Colonic mucosa (tissue), 4 donors: ENCODE measurements at regions not wholly inside any gene's neighbourhood (a gene's known extent, or its start where the extent isn't known, plus 50 kb on each side); places are given as distances from the start of the nearest gene placed in this dataset.

ENCODE experiments used
- DNase-seq: peaks from one replicate; pipeline ENCODE4 v3.0.0-alpha.2; 2020
- H3K27ac ChIP-seq: fragments of 200-600 bp; one replicate; pipeline ENCODE4 v1.8.0; 2021
- H3K27me3 ChIP-seq: fragments of 200-600 bp; one replicate; pipeline ENCODE4 v1.8.0; 2021
- H3K36me3 ChIP-seq: fragments of 200-600 bp; one replicate; pipeline ENCODE4 v1.8.0; 2021
- H3K4me1 ChIP-seq: fragments of 200-600 bp; one replicate; pipeline ENCODE4 v1.8.0; 2021; ENCODE audit warnings: mild to moderate bottlenecking
- H3K4me3 ChIP-seq: fragments of 200-600 bp; one replicate; pipeline ENCODE4 v1.8.0; 2021
- H3K9ac ChIP-seq, 2 donors: one replicate each; pipeline ENCODE4 v1.7.0; 2013; ENCODE audit warnings: control low read depth in 2 of 2, low read depth in 2 of 2, low read length in 2 of 2
- H3K9me3 ChIP-seq: fragments of 200-600 bp; one replicate; pipeline ENCODE4 v1.8.0; 2021
- CTCF ChIP-seq: fragments of 200-600 bp; IDR thresholded peaks from one replicate; pipeline ENCODE4 v1.8.0; 2022; ENCODE audit warnings: antibody characterized with exemption, mild to moderate bottlenecking
- intact Hi-C: fragments of 100-400 bp; cut with DNase I; formaldehyde crosslinking; loops from one replicate; pipeline ENCODE4 v1.14.1; 2022
- donor health status: healthy.
- donor health status: DM: no; HTN: no; CAD: no.
- donor health status: DM: no; HTN: no; CAD: no.

GRCh38 chr6:164917211-164917610 is 392.2 kb downstream of the C6orf118 start:
- no peak for DNase-seq
- Histone ChIP-seq H3K27me3 (no peaks in the 10 kb centered on the region), H3K4me1 (no peaks in the 10 kb centered on the region), H3K9me3 (no peaks in the 10 kb centered on the region), H3K4me3 (no peak overlapping the region), H3K27ac (no peak overlapping the region), H3K9ac (no peak overlapping the region), H3K36me3 (no peaks in the 10 kb centered on the region)
- TF ChIP-seq CTCF, result no peak
- intact Hi-C loops, result no loop called here

GRCh38 chr6:164916087-164916486 is 393.3 kb downstream of the C6orf118 start:
- Histone ChIP-seq H3K27ac (no peak overlapping the region), H3K4me3 (no peak overlapping the region), H3K4me1 (no peaks in the 10 kb centered on the region), H3K9ac (no peak overlapping the region), H3K9me3 (no peaks in the 10 kb centered on the region), H3K27me3 (no peaks in the 10 kb centered on the region), H3K36me3 (no peaks in the 10 kb centered on the region)
- intact Hi-C loops, result no loop called here
- DNase-seq, result no peak
- TF ChIP-seq CTCF, result no peak

- TF ChIP-seq CTCF, result no peak
- no peak overlapping the region for H3K27ac ChIP-seq
- no peak overlapping the region for H3K4me3 ChIP-seq
- H3K9ac ChIP-seq, result no peak overlapping the region
- no peaks in the 10 kb centered on the region for H3K4me1 ChIP-seq
- no peaks in the 10 kb centered on the region for H3K9me3 ChIP-seq
- no peak for DNase-seq
- no peaks in the 10 kb centered on the region for H3K27me3 ChIP-seq
- no peaks in the 10 kb centered on the region for H3K36me3 ChIP-seq
- intact Hi-C loops, result no loop called here
Measured at GRCh38 chr6:164911873-164912580, 397.4 kb downstream of the C6orf118 start.

GRCh38 chr6:164911151-164911550 is 398.3 kb downstream of the C6orf118 start:
- no peaks in the 10 kb centered on the region for H3K27me3 ChIP-seq
- no peaks in the 10 kb centered on the region for H3K4me1 ChIP-seq
- no peak overlapping the region for H3K9ac ChIP-seq
- H3K36me3 ChIP-seq, result no peaks in the 10 kb centered on the region
- intact Hi-C loops, result no loop called here
- no peak overlapping the region for H3K27ac ChIP-seq
- H3K4me3 ChIP-seq, result no peak overlapping the region
- no peak for DNase-seq
- no peaks in the 10 kb centered on the region for H3K9me3 ChIP-seq
- TF ChIP-seq CTCF, result no peak

GRCh38 chr6:164906766-164907165 is 402.6 kb downstream of the C6orf118 start:
- no peaks in the 10 kb centered on the region for H3K27me3 ChIP-seq
- no peaks in the 10 kb centered on the region for H3K9me3 ChIP-seq
- no peaks in the 10 kb centered on the region for H3K4me1 ChIP-seq
- TF ChIP-seq CTCF, result no peak
- no peak overlapping the region for H3K4me3 ChIP-seq
- intact Hi-C loops, result no loop called here
- H3K9ac ChIP-seq, result no peak overlapping the region
- no peaks in the 10 kb centered on the region for H3K36me3 ChIP-seq
- H3K27ac ChIP-seq, result no peak overlapping the region
- no peak for DNase-seq
